GM23338 (cell line): ENCODE measurements at regions not wholly inside any gene's neighbourhood (a gene's known extent, or its start where the extent isn't known, plus 50 kb on each side); places are given as distances from the start of the nearest gene placed in this dataset.

Experiments used
- ATAC-seq: fragments of 200-7000 bp; cut with Tn5 transposase; 3 replicates; pipeline ENCODE4 v1.9.1; 2020
- DNase-seq: peaks from one replicate; pipeline ENCODE4 v3.0.0-alpha.2; 2015; ENCODE audit warnings: low spot score
- H2AFZ ChIP-seq: fragments of 200-600 bp; sonication (generic); 2 replicates; pipeline ENCODE4 v1.8.0; 2016; ENCODE audit warnings: antibody characterized with exemption, mild to moderate bottlenecking, moderate library complexity
- H3F3A ChIP-seq: fragments of 200-600 bp; sonication (generic); replicated peaks from 2 replicates; pipeline ENCODE4 v1.8.0; 2017; ENCODE audit warnings: antibody characterized with exemption, mixed run types, low read depth
- H3K27ac ChIP-seq: fragments of 200-600 bp; sonication (generic); 2 replicates; pipeline ENCODE4 v1.6.1; 2016; ENCODE audit warnings: low read depth
- H3K27me3 ChIP-seq: fragments of 200-600 bp; sonication (generic); 2 replicates; pipeline ENCODE4 v1.8.0; 2016; ENCODE audit warnings: mild to moderate bottlenecking, mixed run types, moderate library complexity; ENCODE audit not compliant: insufficient read depth
- H3K36me3 ChIP-seq: fragments of 200-600 bp; sonication (generic); 2 replicates; pipeline ENCODE4 v1.8.0; 2016; ENCODE audit warnings: mild to moderate bottlenecking; ENCODE audit not compliant: insufficient read depth
- H3K4me1 ChIP-seq: fragments of 200-600 bp; sonication (generic); 2 replicates; pipeline ENCODE4 v1.8.0; 2016; ENCODE audit warnings: mild to moderate bottlenecking, moderate library complexity; ENCODE audit not compliant: insufficient read depth
- H3K4me2 ChIP-seq: fragments of 200-600 bp; sonication (generic); 2 replicates; pipeline ENCODE4 v1.7.1; 2017; ENCODE audit warnings: mixed run types
- H3K4me3 ChIP-seq: fragments of 200-600 bp; sonication (generic); 2 replicates; pipeline ENCODE4 v1.6.1; 2016; ENCODE audit warnings: mixed run types
- H3K79me2 ChIP-seq: fragments of 200-600 bp; sonication (generic); replicated peaks from 2 replicates; pipeline ENCODE4 v1.8.0; 2017; ENCODE audit warnings: mild to moderate bottlenecking; ENCODE audit not compliant: insufficient read depth
- H3K9me2 ChIP-seq: fragments of 200-600 bp; sonication (generic); 2 replicates; pipeline ENCODE4 v1.8.0; 2017; ENCODE audit not compliant: insufficient read depth
- H4K20me1 ChIP-seq: fragments of 200-600 bp; sonication (generic); replicated peaks from 2 replicates; pipeline ENCODE4 v1.8.0; 2017; ENCODE audit warnings: mild to moderate bottlenecking; ENCODE audit not compliant: insufficient read depth
- H3K27ac Mint-ChIP-seq: 2 replicates; pipeline ENCODE4 v1.8.0; 2020; ENCODE audit warnings: inconsistent platforms, mild to moderate bottlenecking, moderate library complexity, mixed read lengths
- H3K27me3 Mint-ChIP-seq: 3 replicates; pipeline ENCODE4 v1.8.0; 2022; ENCODE audit warnings: low read depth, mild to moderate bottlenecking, moderate library complexity, mixed read lengths, inconsistent platforms; ENCODE audit not compliant: insufficient read depth, poor library complexity
- H3K36me3 Mint-ChIP-seq: 3 replicates; pipeline ENCODE4 v1.8.0; 2021; ENCODE audit warnings: low read depth, mild to moderate bottlenecking, inconsistent platforms, moderate library complexity, mixed read lengths
- H3K4me1 Mint-ChIP-seq: 3 replicates; pipeline ENCODE4 v1.8.0; 2020; ENCODE audit warnings: mild to moderate bottlenecking, inconsistent platforms, mixed read lengths
- H3K4me3 Mint-ChIP-seq: 3 replicates; pipeline ENCODE4 v1.8.0; 2021; ENCODE audit warnings: moderate library complexity, mild to moderate bottlenecking, inconsistent platforms, mixed read lengths
- H3K9me3 Mint-ChIP-seq: 3 replicates; pipeline ENCODE4 v1.8.0; 2020; ENCODE audit warnings: moderate library complexity, mild to moderate bottlenecking, inconsistent platforms, mixed read lengths
- CREB1 ChIP-seq: fragments of 250-450 bp; sonication (Bioruptor Pico); IDR thresholded peaks from 2 replicates; pipeline ENCODE4 v1.5.0; 2020; ENCODE audit warnings: low read depth, mild to moderate bottlenecking, moderate library complexity
- CTCF ChIP-seq, 2 experiments: fragments of 200-600 bp in 1 of 2; sonication (generic) in 1 of 2; conservative IDR thresholded peaks; 2 replicates each; pipeline versions ENCODE4 v1.5.1 to v1.6.1; 2016 to 2017; ENCODE audit warnings: antibody characterized with exemption in 2 of 2, low read depth in 2 of 2, mild to moderate bottlenecking in 2 of 2, moderate library complexity in 1 of 2
- EZH2 ChIP-seq: fragments of 200-600 bp; sonication (generic); IDR thresholded peaks from one replicate; pipeline ENCODE4 v1.8.0; 2017; ENCODE audit warnings: antibody characterized with exemption, mild to moderate bottlenecking, low read depth; ENCODE audit not compliant: unreplicated experiment
- JUNB ChIP-seq: IDR thresholded peaks from one replicate; pipeline ENCODE4 v1.6.1; 2016; ENCODE audit warnings: antibody characterized with exemption; ENCODE audit not compliant: unreplicated experiment
- REST ChIP-seq: IDR thresholded peaks from one replicate; pipeline ENCODE4 v1.6.1; 2018; ENCODE audit warnings: antibody characterized with exemption; ENCODE audit not compliant: unreplicated experiment
- STAT1 ChIP-seq: IDR thresholded peaks from one replicate; pipeline ENCODE4 v1.6.1; 2016; ENCODE audit warnings: antibody characterized with exemption; ENCODE audit not compliant: unreplicated experiment
- ZNF114 ChIP-seq: fragments of 250-450 bp; sonication (Bioruptor Pico); IDR thresholded peaks from 2 replicates; pipeline ENCODE4 v1.5.0; 2020; ENCODE audit warnings: mild to moderate bottlenecking, moderate library complexity
- ZNF331 ChIP-seq: fragments of 250-450 bp; sonication (Bioruptor Pico); IDR thresholded peaks from 2 replicates; pipeline ENCODE4 v1.5.0; 2020; ENCODE audit warnings: low read depth, mild to moderate bottlenecking, moderate library complexity
- ZNF462 ChIP-seq: fragments of 250-450 bp; sonication (Bioruptor Pico); IDR thresholded peaks from 2 replicates; pipeline ENCODE4 v1.5.0; 2020; ENCODE audit warnings: mild to moderate bottlenecking, moderate library complexity

GRCh38 chr2:70381235-70381634, 79.4 kb upstream of the FAM136A start:
- Histone ChIP-seq H3K4me1 (no peaks in the 10 kb centered on the region), H3K9me2 (no peaks in the 10 kb centered on the region), H3K4me3 (no peak overlapping the region), H3K36me3 (no peaks in the 10 kb centered on the region), H3K79me2 (no peaks in the 10 kb centered on the region), H2AFZ (no peak overlapping the region), H3K27me3 (no peaks in the 10 kb centered on the region; the same call in 1 of the 2 replicates), H3K27ac (no peak overlapping the region), H3K4me2 (no peak overlapping the region), H3F3A (no peaks in the 10 kb centered on the region), H4K20me1 (no peaks in the 10 kb centered on the region)
- H3K36me3 Mint-ChIP-seq: no peaks in the 10 kb centered on the region; the same call in 2 of the 3 replicates
- DNase-seq: no peak
- H3K4me1 Mint-ChIP-seq: no peaks in the 10 kb centered on the region
- H3K4me3 Mint-ChIP-seq: no peak overlapping the region
- peaks cover 3% of the 10 kb centered on the region for H3K9me3 Mint-ChIP-seq
- peaks cover 10% of the 10 kb centered on the region for H3K27me3 Mint-ChIP-seq
- no peak for ATAC-seq
- TF ChIP-seq REST (no peak), CREB1 (CRISPR knock-in tag) (no peak), EZH2 (no peak), ZNF462 (CRISPR knock-in tag) (no peak), ZNF331 (no peak), JUNB (no peak), ZNF114 (no peak), CTCF (conservative IDR thresholded peaks at IDR 0.05; ENCODE audit: low read depth in 2 of 2) (no peak), STAT1 (no peak)
- H3K27ac Mint-ChIP-seq: no peak overlapping the region
